Hepatocyte (in vitro differentiated cells): ENCODE measurements at regions not wholly inside any gene's neighbourhood (a gene's known extent, or its start where the extent isn't known, plus 50 kb on each side); places are given as distances from the start of the nearest gene placed in this dataset.

ENCODE experiments used
- EZH2 ChIP-seq: fragments of 200-600 bp; sonication (generic); IDR thresholded peaks from 2 replicates; pipeline ENCODE4 v1.6.1; 2016; ENCODE audit warnings: antibody characterized with exemption, mild to moderate bottlenecking, borderline replicate concordance
- EZH2phosphoT487 ChIP-seq: fragments of 200-600 bp; sonication (generic); IDR thresholded peaks from one replicate; pipeline ENCODE4 v1.6.1; 2018; ENCODE audit warnings: antibody characterized with exemption, mild to moderate bottlenecking, low read depth, moderate library complexity; ENCODE audit not compliant: unreplicated experiment, severe bottlenecking
- TF ChIP-seq, protein P1 (sequence below): fragments of 200-600 bp; sonication (generic); IDR thresholded peaks from 2 replicates; pipeline ENCODE4 v1.5.1; 2016; ENCODE audit warnings: antibody characterized with exemption, mild to moderate bottlenecking; ENCODE audit not compliant: poor library complexity

DNA sequence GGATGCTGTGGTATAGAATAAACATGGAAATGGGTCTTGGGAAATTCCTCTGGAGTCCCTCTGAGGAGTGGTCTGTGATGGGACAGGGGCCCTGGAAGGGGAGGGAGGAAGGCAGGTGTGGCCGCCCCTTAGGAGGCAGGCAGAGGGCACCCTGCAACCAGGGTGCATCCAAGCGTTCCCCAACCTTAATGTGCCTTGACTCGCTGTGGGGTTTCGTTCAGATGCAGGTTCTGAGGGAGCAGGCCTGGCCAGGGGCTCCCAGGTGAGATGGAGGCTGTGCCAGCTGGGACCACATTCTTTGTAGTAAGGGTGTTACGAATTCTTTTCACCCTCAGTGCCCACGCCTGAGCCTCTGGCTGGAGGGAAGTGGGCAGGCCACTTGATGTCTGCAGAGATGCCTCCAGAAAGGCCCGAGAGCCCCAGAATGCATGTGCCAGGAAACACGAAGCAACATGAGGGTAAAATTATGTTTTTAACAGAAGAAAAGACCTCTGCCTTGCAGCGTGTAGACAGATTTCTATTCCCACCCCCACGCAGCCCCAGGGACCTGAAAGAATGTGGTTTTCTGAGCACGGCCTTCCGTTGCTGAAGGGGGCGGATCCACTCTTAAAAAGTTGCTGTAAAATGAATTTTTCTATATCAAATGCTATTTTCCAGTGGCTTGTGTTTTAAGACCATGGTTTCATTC lies 150.4 kb upstream of the IER5L start:
- TF ChIP-seq, protein P1, sequence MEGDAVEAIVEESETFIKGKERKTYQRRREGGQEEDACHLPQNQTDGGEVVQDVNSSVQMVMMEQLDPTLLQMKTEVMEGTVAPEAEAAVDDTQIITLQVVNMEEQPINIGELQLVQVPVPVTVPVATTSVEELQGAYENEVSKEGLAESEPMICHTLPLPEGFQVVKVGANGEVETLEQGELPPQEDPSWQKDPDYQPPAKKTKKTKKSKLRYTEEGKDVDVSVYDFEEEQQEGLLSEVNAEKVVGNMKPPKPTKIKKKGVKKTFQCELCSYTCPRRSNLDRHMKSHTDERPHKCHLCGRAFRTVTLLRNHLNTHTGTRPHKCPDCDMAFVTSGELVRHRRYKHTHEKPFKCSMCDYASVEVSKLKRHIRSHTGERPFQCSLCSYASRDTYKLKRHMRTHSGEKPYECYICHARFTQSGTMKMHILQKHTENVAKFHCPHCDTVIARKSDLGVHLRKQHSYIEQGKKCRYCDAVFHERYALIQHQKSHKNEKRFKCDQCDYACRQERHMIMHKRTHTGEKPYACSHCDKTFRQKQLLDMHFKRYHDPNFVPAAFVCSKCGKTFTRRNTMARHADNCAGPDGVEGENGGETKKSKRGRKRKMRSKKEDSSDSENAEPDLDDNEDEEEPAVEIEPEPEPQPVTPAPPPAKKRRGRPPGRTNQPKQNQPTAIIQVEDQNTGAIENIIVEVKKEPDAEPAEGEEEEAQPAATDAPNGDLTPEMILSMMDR = no peak
- TF ChIP-seq EZH2 = no peak
- TF ChIP-seq EZH2phosphoT487 = no peak
